ENCODE measurements at regions not wholly inside any gene's neighbourhood (a gene's known extent, or its start where the extent isn't known, plus 50 kb on each side); places are given as distances from the start of the nearest gene placed in this dataset.

DNA sequence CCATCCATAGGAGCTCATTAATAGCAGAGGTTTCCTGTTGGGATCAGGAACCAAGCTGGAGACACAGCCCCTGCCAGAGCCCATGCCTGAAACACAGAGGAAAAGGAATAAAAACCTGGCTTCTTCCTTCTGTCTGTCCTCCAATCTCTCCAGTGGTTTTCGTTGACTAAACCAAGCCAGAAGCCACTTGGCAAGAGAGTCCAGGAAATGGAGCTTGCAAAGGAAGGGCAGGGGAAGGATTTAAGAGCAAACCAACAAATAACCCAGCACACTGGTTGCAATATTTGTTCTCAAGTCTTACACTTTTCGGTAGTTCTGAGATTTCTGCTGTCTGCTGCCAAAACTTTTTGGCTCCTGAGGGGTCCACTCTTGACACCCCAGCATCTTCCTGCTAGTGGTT lies 137.0 kb upstream of the BMP2 start:
- H3K4me3 Mint-ChIP-seq (ENCODE audit: unreplicated experiment): no peak overlapping the region
- TF ChIP-seq, protein P1, sequence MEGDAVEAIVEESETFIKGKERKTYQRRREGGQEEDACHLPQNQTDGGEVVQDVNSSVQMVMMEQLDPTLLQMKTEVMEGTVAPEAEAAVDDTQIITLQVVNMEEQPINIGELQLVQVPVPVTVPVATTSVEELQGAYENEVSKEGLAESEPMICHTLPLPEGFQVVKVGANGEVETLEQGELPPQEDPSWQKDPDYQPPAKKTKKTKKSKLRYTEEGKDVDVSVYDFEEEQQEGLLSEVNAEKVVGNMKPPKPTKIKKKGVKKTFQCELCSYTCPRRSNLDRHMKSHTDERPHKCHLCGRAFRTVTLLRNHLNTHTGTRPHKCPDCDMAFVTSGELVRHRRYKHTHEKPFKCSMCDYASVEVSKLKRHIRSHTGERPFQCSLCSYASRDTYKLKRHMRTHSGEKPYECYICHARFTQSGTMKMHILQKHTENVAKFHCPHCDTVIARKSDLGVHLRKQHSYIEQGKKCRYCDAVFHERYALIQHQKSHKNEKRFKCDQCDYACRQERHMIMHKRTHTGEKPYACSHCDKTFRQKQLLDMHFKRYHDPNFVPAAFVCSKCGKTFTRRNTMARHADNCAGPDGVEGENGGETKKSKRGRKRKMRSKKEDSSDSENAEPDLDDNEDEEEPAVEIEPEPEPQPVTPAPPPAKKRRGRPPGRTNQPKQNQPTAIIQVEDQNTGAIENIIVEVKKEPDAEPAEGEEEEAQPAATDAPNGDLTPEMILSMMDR (IDR thresholded peaks at IDR 0.05): no peak
- no peaks in the 10 kb centered on the region for H3K9me3 Mint-ChIP-seq (ENCODE audit: unreplicated experiment)
- no peak for DNase-seq (ENCODE audit: extremely low spot score, unreplicated experiment)
- no peaks in the 10 kb centered on the region for H3K36me3 Mint-ChIP-seq (ENCODE audit: unreplicated experiment)
- no peaks in the 10 kb centered on the region for H3K4me1 Mint-ChIP-seq (ENCODE audit: unreplicated experiment)
- peaks cover 31% of the 10 kb centered on the region for H3K27me3 Mint-ChIP-seq (ENCODE audit: unreplicated experiment)
- no peak overlapping the region for H3K27ac Mint-ChIP-seq (ENCODE audit: unreplicated experiment)

- Mint-ChIP-seq H3K27me3 (ENCODE audit: unreplicated experiment) (peaks cover 31% of the 10 kb centered on the region), H3K27ac (ENCODE audit: unreplicated experiment) (no peak overlapping the region), H3K4me1 (ENCODE audit: unreplicated experiment) (no peaks in the 10 kb centered on the region), H3K4me3 (ENCODE audit: unreplicated experiment) (no peak overlapping the region), H3K9me3 (ENCODE audit: unreplicated experiment) (no peaks in the 10 kb centered on the region), H3K36me3 (ENCODE audit: unreplicated experiment) (no peaks in the 10 kb centered on the region)
- TF ChIP-seq, protein P1 (IDR thresholded peaks at IDR 0.05): no peak
- DNase-seq (ENCODE audit: extremely low spot score, unreplicated experiment): no peak
Observed at GRCh38 chr20:6629564-6629963, 137.9 kb upstream of the BMP2 start.

DNA sequence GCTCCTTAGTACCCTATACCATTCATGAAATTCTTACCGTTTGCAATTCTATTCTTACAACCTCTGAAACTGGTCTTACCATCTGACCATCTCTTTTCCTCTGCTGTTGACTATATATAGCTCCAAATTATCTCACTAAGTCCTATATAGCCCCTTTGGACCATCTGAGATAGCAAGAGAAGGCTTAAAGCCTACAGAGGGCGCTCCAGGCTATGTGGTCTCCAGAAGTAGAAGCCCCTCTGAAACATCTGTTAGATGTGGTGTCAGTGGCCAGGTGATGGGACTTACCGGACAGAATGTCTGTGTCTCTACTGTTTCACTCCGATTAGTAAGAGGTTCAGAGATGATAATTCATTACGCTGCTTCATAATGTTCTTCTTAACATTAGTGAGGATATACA lies 140.7 kb upstream of the BMP2 start:
- H3K4me3 Mint-ChIP-seq (ENCODE audit: unreplicated experiment): no peak overlapping the region
- no peak overlapping the region for H3K27ac Mint-ChIP-seq (ENCODE audit: unreplicated experiment)
- no peaks in the 10 kb centered on the region for H3K36me3 Mint-ChIP-seq (ENCODE audit: unreplicated experiment)
- H3K9me3 Mint-ChIP-seq (ENCODE audit: unreplicated experiment): no peaks in the 10 kb centered on the region
- TF ChIP-seq, protein P1 (IDR thresholded peaks at IDR 0.05): no peak
- no peak for DNase-seq (ENCODE audit: extremely low spot score, unreplicated experiment)
- H3K27me3 Mint-ChIP-seq (ENCODE audit: unreplicated experiment): peaks cover 26% of the 10 kb centered on the region
- no peaks in the 10 kb centered on the region for H3K4me1 Mint-ChIP-seq (ENCODE audit: unreplicated experiment)

GRCh38 chr20:6623989-6624388 lies 143.5 kb upstream of the BMP2 start:
- TF ChIP-seq, protein P1 (IDR thresholded peaks at IDR 0.05): no peak
- H3K27me3 Mint-ChIP-seq (ENCODE audit: unreplicated experiment): peaks cover 15% of the 10 kb centered on the region
- DNase-seq (ENCODE audit: extremely low spot score, unreplicated experiment): no peak
- H3K36me3 Mint-ChIP-seq (ENCODE audit: unreplicated experiment): no peaks in the 10 kb centered on the region
- no peak overlapping the region for H3K4me3 Mint-ChIP-seq (ENCODE audit: unreplicated experiment)
- no peak overlapping the region for H3K27ac Mint-ChIP-seq (ENCODE audit: unreplicated experiment)
- H3K4me1 Mint-ChIP-seq (ENCODE audit: unreplicated experiment): no peaks in the 10 kb centered on the region
- no peaks in the 10 kb centered on the region for H3K9me3 Mint-ChIP-seq (ENCODE audit: unreplicated experiment)

GRCh38 chr20:6622041-6622440 lies 145.4 kb upstream of the BMP2 start:
- H3K27me3 Mint-ChIP-seq (ENCODE audit: unreplicated experiment): no peaks in the 10 kb centered on the region
- no peak overlapping the region for H3K4me3 Mint-ChIP-seq (ENCODE audit: unreplicated experiment)
- no peaks in the 10 kb centered on the region for H3K36me3 Mint-ChIP-seq (ENCODE audit: unreplicated experiment)
- no peaks in the 10 kb centered on the region for H3K4me1 Mint-ChIP-seq (ENCODE audit: unreplicated experiment)
- no peak overlapping the region for H3K27ac Mint-ChIP-seq (ENCODE audit: unreplicated experiment)
- no peaks in the 10 kb centered on the region for H3K9me3 Mint-ChIP-seq (ENCODE audit: unreplicated experiment)
- TF ChIP-seq, protein P1 (IDR thresholded peaks at IDR 0.05): no peak
- no peak for DNase-seq (ENCODE audit: extremely low spot score, unreplicated experiment)
